Liver (tissue), 3 donors: ENCODE measurements at regions not wholly inside any gene's neighbourhood (a gene's known extent, or its start where the extent isn't known, plus 50 kb on each side); places are given as distances from the start of the nearest gene placed in this dataset.

Experiments used
- ATF3 ChIP-seq: IDR thresholded peaks from 2 replicates; pipeline ENCODE4 v1.6.1; 2016; ENCODE audit warnings: antibody characterized with exemption
- CTCF ChIP-seq: fragments of 150-350 bp; IDR thresholded peaks from 2 replicates; pipeline ENCODE4 v1.5.1; 2017; ENCODE audit warnings: improper control_type of control experiment, low read depth, low read length; ENCODE audit not compliant: missing input control
- EGR1 ChIP-seq, 2 donors: IDR thresholded peaks; 2 replicates each; pipeline ENCODE4 v1.6.1; 2016 to 2018; ENCODE audit warnings: antibody characterized with exemption in 2 of 2, low read depth in 2 of 2
- HNF4A ChIP-seq, 2 donors: conservative IDR thresholded peaks; 2 replicates each; pipeline ENCODE4 v1.6.1; 2016; ENCODE audit warnings: antibody characterized with exemption in 2 of 2, mild to moderate bottlenecking in 2 of 2
- JUND ChIP-seq, 2 donors: IDR thresholded peaks; 2 replicates each; pipeline ENCODE4 v1.6.1; 2016; ENCODE audit warnings: antibody characterized with exemption in 2 of 2
- MAX ChIP-seq: IDR thresholded peaks from 2 replicates; pipeline ENCODE4 v1.6.1; 2016; ENCODE audit warnings: antibody characterized with exemption
- RAD21 ChIP-seq, 2 donors: IDR thresholded peaks; 2 replicates each; pipeline ENCODE4 v1.6.1; 2016; ENCODE audit warnings: antibody characterized with exemption in 2 of 2, mild to moderate bottlenecking in 2 of 2
- REST ChIP-seq: IDR thresholded peaks from 2 replicates; pipeline ENCODE4 v1.6.1; 2016; ENCODE audit warnings: antibody characterized with exemption, mild to moderate bottlenecking
- SP1 ChIP-seq: IDR thresholded peaks from 2 replicates; pipeline ENCODE4 v1.6.1; 2018; ENCODE audit warnings: antibody characterized with exemption, mild to moderate bottlenecking
- TAF1 ChIP-seq: conservative IDR thresholded peaks from 2 replicates; pipeline ENCODE4 v1.6.1; 2016; ENCODE audit warnings: antibody characterized with exemption, mild to moderate bottlenecking
- YY1 ChIP-seq: IDR thresholded peaks from 2 replicates; pipeline ENCODE4 v1.6.1; 2016; ENCODE audit warnings: antibody characterized with exemption, mild to moderate bottlenecking
- TF ChIP-seq, protein P1 (sequence below): IDR thresholded peaks from 2 replicates; pipeline ENCODE4 v1.6.1; 2016; ENCODE audit warnings: antibody characterized with exemption
- donor health status: healthy.
- donor health status: healthy.

GRCh38 chr13:40370661-40371060 lies 295.8 kb downstream of the FOXO1 start:
- TF ChIP-seq CTCF (no peak), JUND (IDR thresholded peaks at IDR 0.05) (no peak), RAD21 (IDR thresholded peaks at IDR 0.05) (no peak), REST (no peak), SP1 (no peak), TAF1 (no peak), HNF4A (conservative IDR thresholded peaks at IDR 0.05) (no peak), MAX (no peak), YY1 (no peak), EGR1 (IDR thresholded peaks at IDR 0.05; ENCODE audit: low read depth in 2 of 2) (no peak), ATF3 (no peak)
- TF ChIP-seq, protein P1, sequence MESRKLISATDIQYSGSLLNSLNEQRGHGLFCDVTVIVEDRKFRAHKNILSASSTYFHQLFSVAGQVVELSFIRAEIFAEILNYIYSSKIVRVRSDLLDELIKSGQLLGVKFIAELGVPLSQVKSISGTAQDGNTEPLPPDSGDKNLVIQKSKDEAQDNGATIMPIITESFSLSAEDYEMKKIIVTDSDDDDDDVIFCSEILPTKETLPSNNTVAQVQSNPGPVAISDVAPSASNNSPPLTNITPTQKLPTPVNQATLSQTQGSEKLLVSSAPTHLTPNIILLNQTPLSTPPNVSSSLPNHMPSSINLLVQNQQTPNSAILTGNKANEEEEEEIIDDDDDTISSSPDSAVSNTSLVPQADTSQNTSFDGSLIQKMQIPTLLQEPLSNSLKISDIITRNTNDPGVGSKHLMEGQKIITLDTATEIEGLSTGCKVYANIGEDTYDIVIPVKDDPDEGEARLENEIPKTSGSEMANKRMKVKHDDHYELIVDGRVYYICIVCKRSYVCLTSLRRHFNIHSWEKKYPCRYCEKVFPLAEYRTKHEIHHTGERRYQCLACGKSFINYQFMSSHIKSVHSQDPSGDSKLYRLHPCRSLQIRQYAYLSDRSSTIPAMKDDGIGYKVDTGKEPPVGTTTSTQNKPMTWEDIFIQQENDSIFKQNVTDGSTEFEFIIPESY: no peak
